Activated T-helper 1 cell treated with anti-CD3 and anti-CD28 coated beads, Interleukin-12 subunit alpha, Interleukin-12 subunit beta, Interleukin-2, Interleukin-4 antibody, amounts not matched to agents 30 ng/mL and 10 ng/mL and 1 ng/mL, durations not matched to agents 14 hours and 24 hours and 36 hours (primary cell): ENCODE measurements at regions not wholly inside any gene's neighbourhood (a gene's known extent, or its start where the extent isn't known, plus 50 kb on each side); places are given as distances from the start of the nearest gene placed in this dataset.

Source experiments
- DNase-seq: peaks from one replicate; pipeline ENCODE4 v3.0.0; 2021; ENCODE audit warnings: low spot score
- H3K27ac Mint-ChIP-seq: one replicate; pipeline ENCODE4 v1.8.0; 2021; ENCODE audit warnings: mild to moderate bottlenecking, mixed read lengths
- H3K27me3 Mint-ChIP-seq: one replicate; pipeline ENCODE4 v1.8.0; 2022; ENCODE audit warnings: mild to moderate bottlenecking, moderate library complexity, mixed read lengths; ENCODE audit not compliant: insufficient read depth
- H3K36me3 Mint-ChIP-seq: one replicate; pipeline ENCODE4 v1.8.0; 2021; ENCODE audit warnings: low read depth, mixed read lengths
- H3K4me1 Mint-ChIP-seq: one replicate; pipeline ENCODE4 v1.8.0; 2021; ENCODE audit warnings: low read depth, mixed read lengths
- H3K4me3 Mint-ChIP-seq: one replicate; pipeline ENCODE4 v1.8.0; 2021; ENCODE audit warnings: mild to moderate bottlenecking, moderate library complexity, mixed read lengths
- H3K9me3 Mint-ChIP-seq: one replicate; pipeline ENCODE4 v1.8.0; 2021; ENCODE audit warnings: mixed read lengths
- intact Hi-C: fragments of 100-400 bp; cut with micrococcal nuclease; formaldehyde crosslinking; loops from one replicate; pipeline ENCODE4 v1.15.1; 2024

DNA sequence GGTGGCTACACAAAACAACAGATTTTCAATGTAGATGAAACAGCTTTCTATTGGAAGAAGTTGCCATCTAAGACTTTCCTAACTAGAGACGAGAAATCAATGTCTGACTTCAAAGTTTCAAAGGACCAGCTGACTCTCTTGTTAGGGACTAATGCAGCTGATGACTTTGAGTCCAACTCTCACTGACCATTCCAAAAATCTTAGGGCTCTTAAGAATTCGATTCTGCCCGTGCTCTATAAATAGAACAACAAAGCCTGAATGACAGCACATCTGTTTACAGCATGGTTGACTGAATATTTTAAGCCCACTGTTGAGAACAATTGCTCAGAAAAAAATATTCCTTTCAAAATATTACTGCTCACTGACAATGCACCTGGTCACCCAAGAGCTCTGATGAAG is 202.4 kb upstream of the PRICKLE2 start:
- H3K4me3 Mint-ChIP-seq: no peak overlapping the region
- intact Hi-C loops: no loop called here
- no peaks in the 10 kb centered on the region for H3K36me3 Mint-ChIP-seq
- H3K9me3 Mint-ChIP-seq: no peaks in the 10 kb centered on the region
- no peak for DNase-seq
- peaks cover 14% of the 10 kb centered on the region for H3K27me3 Mint-ChIP-seq
- H3K27ac Mint-ChIP-seq: no peak overlapping the region
- no peaks in the 10 kb centered on the region for H3K4me1 Mint-ChIP-seq

DNA sequence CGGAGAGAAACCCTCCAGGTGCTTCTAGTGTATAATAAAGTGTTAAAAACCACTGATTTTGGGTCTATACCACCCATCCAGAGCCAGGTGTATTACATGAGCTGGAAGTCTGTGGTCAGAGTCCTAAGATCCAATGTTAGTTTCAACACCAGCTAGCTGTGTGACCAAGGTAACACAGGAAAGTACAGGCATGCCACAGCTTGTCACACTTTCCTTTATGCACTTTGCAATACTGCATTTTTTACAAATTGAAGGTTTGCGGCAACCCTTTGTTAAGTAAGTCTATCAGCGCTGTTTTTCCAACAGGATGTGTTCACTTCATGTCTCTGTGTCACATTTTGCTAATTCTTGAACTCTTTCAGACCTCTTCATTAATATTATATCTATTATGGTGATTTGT is 201.3 kb upstream of the PRICKLE2 start:
- Mint-ChIP-seq H3K9me3 (no peaks in the 10 kb centered on the region), H3K27me3 (peaks cover 13% of the 10 kb centered on the region), H3K4me1 (no peaks in the 10 kb centered on the region), H3K4me3 (no peak overlapping the region), H3K27ac (no peak overlapping the region), H3K36me3 (no peaks in the 10 kb centered on the region)
- intact Hi-C loops: no loop called here
- DNase-seq: no peak

DNA sequence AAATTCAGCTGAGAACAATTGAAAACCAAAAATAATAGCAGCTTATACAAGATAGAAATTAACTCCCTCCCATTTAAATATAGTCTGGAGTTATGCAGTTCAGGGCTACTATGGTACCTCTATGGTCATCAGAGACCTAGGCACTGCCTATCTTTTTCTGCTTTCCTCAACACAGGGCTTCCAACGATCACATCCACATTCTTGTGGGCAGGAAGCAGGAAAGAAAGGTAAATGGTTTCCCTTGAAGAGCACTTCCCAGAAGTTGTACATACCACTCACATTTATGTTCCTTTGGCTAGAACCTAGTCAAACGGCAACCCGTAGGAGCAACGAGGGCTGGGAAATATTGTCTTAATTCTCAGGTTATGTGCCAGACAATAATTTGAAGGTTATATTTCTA is 197.7 kb upstream of the PRICKLE2 start:
- Mint-ChIP-seq H3K4me3 (no peak overlapping the region), H3K27me3 (peaks cover 10% of the 10 kb centered on the region), H3K9me3 (no peaks in the 10 kb centered on the region), H3K36me3 (no peaks in the 10 kb centered on the region), H3K4me1 (no peaks in the 10 kb centered on the region), H3K27ac (no peak overlapping the region)
- no peak for DNase-seq
- intact Hi-C loops: no loop called here

DNA sequence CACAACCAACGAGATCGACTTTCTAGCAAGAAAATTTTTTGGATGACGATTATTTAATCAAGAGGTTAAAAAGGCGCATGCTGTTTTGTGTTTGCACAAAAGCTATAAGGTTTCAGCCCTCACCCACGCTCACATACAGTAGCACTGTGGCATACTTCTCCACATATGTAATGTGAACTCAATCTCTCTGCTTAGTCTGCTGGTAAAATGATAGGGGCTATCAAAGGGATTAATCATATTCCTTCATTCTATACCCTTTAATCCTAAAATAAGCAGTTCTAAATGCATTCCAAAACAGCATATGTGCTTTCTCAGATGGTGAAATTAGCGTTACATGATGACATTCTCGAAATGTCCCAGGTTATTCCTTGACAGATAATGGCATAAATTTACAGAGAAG is 196.9 kb upstream of the PRICKLE2 start:
- no peaks in the 10 kb centered on the region for H3K36me3 Mint-ChIP-seq
- no peak overlapping the region for H3K4me3 Mint-ChIP-seq
- H3K27ac Mint-ChIP-seq: no peak overlapping the region
- no peaks in the 10 kb centered on the region for H3K9me3 Mint-ChIP-seq
- H3K4me1 Mint-ChIP-seq: no peaks in the 10 kb centered on the region
- no peak for DNase-seq
- H3K27me3 Mint-ChIP-seq: peaks cover 8% of the 10 kb centered on the region
- intact Hi-C loops: no loop called here

DNA sequence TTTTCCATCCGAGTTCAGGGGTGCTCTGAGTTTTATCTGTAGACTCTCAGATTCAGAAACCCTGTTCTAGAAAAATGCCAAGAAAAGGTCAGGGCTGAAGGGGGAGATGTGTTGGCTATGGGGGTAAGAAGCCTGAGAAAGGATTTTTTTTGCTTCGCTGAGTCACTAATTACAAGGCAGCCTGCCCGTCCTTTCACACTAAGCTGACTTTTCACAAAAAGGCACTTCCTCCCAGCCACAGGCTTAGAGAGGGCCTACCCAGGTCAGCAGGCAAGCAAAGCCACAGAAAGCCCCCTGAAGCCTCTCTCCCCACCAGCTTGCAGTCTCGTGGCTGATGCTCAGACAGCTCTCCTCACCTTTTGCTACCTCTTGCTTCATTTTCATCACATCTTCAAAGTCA is 192.6 kb upstream of the PRICKLE2 start:
- no peak for DNase-seq
- H3K4me3 Mint-ChIP-seq: no peak overlapping the region

DNA sequence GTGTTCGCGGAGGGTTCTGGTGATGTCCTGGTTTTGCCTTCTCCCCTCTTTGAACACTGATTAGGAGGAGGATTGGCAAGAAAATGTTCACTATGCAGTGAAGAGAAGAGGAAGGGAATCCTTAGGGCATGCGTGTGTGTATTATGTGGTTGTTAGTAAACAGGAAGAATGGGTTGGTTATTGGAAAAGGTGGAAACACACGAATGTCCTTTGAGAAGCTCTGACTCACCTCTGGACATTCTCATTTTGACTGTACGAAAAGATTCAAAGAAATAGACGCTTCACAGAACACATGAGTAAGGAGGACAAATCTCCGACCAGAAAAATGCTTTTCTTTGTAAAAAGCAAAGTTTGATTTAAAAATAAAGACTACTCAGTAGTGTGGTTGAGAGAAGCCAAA is 188.8 kb upstream of the PRICKLE2 start:
- no peaks in the 10 kb centered on the region for H3K36me3 Mint-ChIP-seq
- intact Hi-C loops: no loop called here
- no peak overlapping the region for H3K27ac Mint-ChIP-seq
- H3K27me3 Mint-ChIP-seq: peaks cover 2% of the 10 kb centered on the region
- no peaks in the 10 kb centered on the region for H3K9me3 Mint-ChIP-seq
- no peak overlapping the region for H3K4me3 Mint-ChIP-seq
- H3K4me1 Mint-ChIP-seq: no peaks in the 10 kb centered on the region
- DNase-seq: no peak

More for the DNA sequence above, 192.6 kb upstream of the PRICKLE2 start:
- intact Hi-C loops: no loop called here
- H3K27me3 Mint-ChIP-seq: peaks cover 2% of the 10 kb centered on the region
- H3K27ac Mint-ChIP-seq: no peak overlapping the region
- H3K9me3 Mint-ChIP-seq: no peaks in the 10 kb centered on the region
- no peaks in the 10 kb centered on the region for H3K36me3 Mint-ChIP-seq
- no peaks in the 10 kb centered on the region for H3K4me1 Mint-ChIP-seq

DNA sequence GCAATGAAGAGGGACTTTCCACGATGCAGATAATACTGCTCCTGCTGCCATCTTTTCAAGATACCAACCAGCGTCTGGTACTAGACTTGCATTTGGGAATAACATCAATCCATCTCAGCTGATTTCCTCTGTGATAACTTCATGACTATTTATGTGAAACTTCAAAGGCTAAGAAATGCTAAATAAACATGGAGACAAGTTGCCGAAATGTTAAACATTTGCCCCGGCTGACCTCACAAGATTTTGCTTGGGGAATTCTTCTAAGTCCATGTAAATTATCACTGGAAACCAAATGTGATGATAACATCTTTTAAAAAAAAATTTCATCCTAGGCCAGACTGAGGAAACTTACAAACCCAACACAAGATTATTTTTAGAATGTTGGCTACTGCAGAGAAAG is 185.8 kb upstream of the PRICKLE2 start:
- intact Hi-C loops: no loop called here
- Mint-ChIP-seq H3K27me3 (peaks cover 4% of the 10 kb centered on the region), H3K36me3 (no peaks in the 10 kb centered on the region), H3K9me3 (no peaks in the 10 kb centered on the region), H3K4me1 (no peaks in the 10 kb centered on the region), H3K27ac (no peak overlapping the region), H3K4me3 (no peak overlapping the region)
- no peak for DNase-seq

DNA sequence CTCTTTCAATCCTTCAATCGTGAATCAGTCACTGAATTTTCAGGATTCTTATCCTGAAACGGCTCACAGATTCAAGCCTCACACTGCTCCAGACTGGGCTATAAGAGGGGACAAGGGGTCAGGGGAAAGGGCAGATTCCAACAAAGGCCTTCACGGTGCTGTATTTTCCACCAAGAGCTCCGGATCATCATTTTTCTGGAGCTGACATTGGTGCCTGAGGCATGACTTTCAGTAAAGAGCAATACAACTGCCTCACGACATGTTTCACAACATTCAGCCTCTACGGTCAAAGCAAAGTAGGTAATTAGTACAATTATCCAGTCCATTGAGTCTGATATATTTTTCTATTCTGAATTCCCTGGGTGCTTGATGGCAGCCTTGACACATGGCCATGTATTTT is 185.0 kb upstream of the PRICKLE2 start:
- Mint-ChIP-seq H3K27ac (no peak overlapping the region), H3K4me3 (no peak overlapping the region), H3K4me1 (no peaks in the 10 kb centered on the region), H3K36me3 (no peaks in the 10 kb centered on the region), H3K27me3 (peaks cover 2% of the 10 kb centered on the region), H3K9me3 (no peaks in the 10 kb centered on the region)
- no peak for DNase-seq
- intact Hi-C loops: no loop called here

DNA sequence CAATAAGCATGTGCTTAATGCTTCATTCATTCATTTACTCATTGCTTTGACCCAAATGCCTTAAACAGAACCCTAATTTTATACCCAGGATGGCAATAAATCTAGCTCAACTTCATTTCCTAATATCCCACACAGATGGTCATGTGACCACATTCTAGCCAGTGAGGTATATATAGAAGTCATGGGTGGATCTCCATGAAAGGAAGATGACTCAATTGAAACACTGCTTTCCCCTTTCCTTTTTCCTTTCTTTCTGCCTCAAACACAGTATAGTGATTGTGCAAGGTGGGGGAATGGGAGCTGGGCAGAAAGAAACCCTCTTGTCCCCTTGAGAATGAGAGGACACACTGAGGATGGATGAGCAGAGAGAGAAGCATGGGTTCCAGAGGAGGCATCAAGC is 183.5 kb upstream of the PRICKLE2 start:
- H3K4me1 Mint-ChIP-seq: no peaks in the 10 kb centered on the region
- no peak overlapping the region for H3K4me3 Mint-ChIP-seq
- no peaks in the 10 kb centered on the region for H3K36me3 Mint-ChIP-seq
- DNase-seq: no peak
- intact Hi-C loops: no loop called here
- peaks cover 2% of the 10 kb centered on the region for H3K27me3 Mint-ChIP-seq
- no peak overlapping the region for H3K27ac Mint-ChIP-seq
- H3K9me3 Mint-ChIP-seq: no peaks in the 10 kb centered on the region

DNA sequence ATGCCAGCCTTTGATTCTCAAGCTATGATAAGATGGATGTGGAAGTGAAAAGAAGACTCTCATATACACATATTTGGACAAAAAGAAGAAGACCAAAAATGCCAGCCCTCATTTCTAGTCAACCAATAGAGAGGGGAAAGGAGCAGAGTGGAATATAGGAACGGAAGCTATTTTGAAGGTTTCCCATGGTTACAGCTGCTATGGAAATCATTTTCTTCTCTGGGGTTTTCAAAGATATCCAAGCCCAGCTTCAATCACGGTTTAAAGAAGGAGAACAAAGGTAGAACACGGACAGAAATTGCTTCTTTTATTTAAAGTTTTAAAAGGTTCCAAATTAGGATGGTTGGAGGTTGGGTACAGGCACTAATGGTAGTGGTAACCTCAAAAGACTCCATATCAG is 181.0 kb upstream of the PRICKLE2 start:
- Mint-ChIP-seq H3K27ac (no peak overlapping the region), H3K27me3 (peaks cover 2% of the 10 kb centered on the region), H3K4me1 (no peaks in the 10 kb centered on the region), H3K4me3 (no peak overlapping the region), H3K36me3 (no peaks in the 10 kb centered on the region), H3K9me3 (no peaks in the 10 kb centered on the region)
- DNase-seq: no peak
- intact Hi-C loops: no loop called here

DNA sequence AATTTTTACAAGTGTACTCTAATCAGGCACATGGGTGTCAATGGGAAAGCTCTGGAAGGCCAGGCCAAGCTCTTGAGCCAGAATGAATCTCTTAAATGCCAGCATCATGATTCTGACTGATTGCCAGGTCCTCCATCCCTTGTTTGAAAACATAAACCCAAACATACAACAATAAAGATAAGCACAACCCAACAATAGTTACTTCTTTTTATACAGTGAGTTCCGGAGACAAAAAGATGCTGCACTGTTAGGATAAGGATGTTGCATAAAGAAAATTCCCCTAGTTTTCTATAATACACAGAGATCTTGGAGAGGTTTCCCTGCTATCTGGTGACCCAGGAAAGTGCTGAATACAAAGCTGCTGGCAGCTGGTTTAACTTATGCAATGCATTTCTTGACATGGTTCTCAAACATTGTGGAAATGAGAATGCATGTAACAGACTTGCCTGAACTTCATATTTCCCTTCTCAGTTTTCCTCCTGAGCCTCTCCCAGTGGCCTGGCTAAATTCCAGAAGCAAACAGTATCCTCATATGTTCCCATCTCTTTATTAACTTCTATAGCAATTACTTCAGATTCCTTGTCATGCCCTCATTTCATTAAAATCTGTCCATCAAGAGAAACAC is 180.1 kb upstream of the PRICKLE2 start:
- Mint-ChIP-seq H3K9me3 (no peaks in the 10 kb centered on the region), H3K27ac (no peak overlapping the region), H3K4me3 (no peak overlapping the region), H3K27me3 (peaks cover 2% of the 10 kb centered on the region), H3K4me1 (no peaks in the 10 kb centered on the region), H3K36me3 (no peaks in the 10 kb centered on the region)
- DNase-seq: no peak
- intact Hi-C loops: no loop called here

DNA sequence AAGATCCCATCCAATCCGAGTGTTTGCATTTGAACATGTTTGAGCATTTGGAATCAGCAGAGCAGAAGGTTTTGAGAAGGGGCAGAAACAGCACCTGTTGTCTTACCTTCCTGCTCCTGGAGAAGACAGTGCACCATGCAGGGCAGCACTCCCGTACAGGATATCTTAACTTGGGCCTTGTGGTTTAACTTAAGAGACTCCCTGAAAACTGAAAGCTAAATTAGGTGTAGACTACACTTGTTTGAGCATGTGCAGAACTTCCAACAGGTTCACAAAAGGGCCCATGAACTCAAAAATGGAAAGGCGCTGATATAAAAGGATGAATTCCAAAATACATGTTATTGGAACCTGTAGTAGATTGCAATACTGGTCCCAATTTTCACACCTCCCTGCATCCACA is 175.4 kb upstream of the PRICKLE2 start:
- Mint-ChIP-seq H3K27me3 (no peaks in the 10 kb centered on the region), H3K9me3 (no peaks in the 10 kb centered on the region), H3K36me3 (no peaks in the 10 kb centered on the region), H3K27ac (no peak overlapping the region), H3K4me1 (no peaks in the 10 kb centered on the region), H3K4me3 (no peak overlapping the region)
- intact Hi-C loops: no loop called here
- no peak for DNase-seq

DNA sequence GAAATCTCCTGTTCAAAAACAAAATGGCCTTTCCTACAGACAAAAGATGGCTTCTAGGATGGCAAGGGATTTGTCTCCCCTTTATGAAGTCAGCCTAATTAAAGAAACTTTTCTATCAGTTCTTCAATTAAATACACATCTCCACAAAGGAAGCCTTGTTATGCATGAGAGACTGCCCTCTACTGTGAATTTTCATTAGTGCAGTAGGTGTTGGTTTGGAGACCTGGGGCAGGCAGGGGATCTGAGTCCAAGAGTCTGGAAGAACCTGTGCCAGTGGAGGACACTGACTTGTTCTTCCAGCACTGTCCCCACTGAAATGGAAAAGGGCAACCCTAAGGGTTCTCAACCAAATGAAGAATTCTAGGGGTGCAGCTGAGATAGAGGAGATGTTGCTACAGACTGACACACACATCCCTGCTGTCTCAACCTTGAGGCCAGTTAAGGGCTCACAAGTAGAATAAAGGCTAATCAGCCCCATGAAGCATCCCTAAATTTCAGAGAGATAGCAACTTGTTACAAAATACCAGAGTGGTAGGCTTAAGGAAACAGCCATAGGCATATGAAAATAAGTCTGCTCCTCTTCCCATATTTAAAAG is 174.0 kb upstream of the PRICKLE2 start:
- intact Hi-C loops: loop anchor here (1.0 kb wide), 1 partner anchor 85 kb away; no protein-coding TSS in a partner anchor
- H3K4me1 Mint-ChIP-seq: no peaks in the 10 kb centered on the region
- no peak overlapping the region for H3K4me3 Mint-ChIP-seq
- no peaks in the 10 kb centered on the region for H3K9me3 Mint-ChIP-seq
- H3K27me3 Mint-ChIP-seq: no peaks in the 10 kb centered on the region
- no peaks in the 10 kb centered on the region for H3K36me3 Mint-ChIP-seq
- no peak for DNase-seq
- H3K27ac Mint-ChIP-seq: no peak overlapping the region

DNA sequence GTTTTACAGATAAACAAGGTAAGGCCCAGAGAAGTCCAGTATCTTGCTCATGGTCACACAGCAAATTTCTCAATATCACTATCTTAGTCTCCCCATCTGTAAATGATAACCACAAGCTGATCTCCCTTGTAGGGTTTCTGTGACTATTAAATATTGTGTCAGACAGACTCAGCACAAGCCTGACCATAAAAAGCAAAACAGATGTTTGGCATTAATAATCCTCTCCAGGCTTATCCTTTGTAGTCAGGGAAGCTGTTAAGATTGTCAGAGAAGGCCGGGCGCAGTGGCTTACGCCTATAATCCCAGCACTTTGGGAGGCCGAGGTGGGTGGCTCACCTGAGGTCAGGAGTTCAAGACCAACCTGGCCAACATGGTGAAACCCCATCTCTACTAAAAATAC is 173.2 kb upstream of the PRICKLE2 start:
- Mint-ChIP-seq H3K4me1 (no peaks in the 10 kb centered on the region), H3K9me3 (no peaks in the 10 kb centered on the region), H3K27ac (no peak overlapping the region), H3K4me3 (no peak overlapping the region), H3K27me3 (no peaks in the 10 kb centered on the region), H3K36me3 (no peaks in the 10 kb centered on the region)
- intact Hi-C loops: no loop called here
- DNase-seq: no peak
